ENCODE measurements at regions not wholly inside any gene's neighbourhood (a gene's known extent, or its start where the extent isn't known, plus 50 kb on each side); places are given as distances from the start of the nearest gene placed in this dataset.

- no peak for DNase-seq (ENCODE audit: low read depth, low spot score)
Measured at GRCh38 chr2:121159291-121160071, 125.5 kb downstream of the TFCP2L1 start.

DNA sequence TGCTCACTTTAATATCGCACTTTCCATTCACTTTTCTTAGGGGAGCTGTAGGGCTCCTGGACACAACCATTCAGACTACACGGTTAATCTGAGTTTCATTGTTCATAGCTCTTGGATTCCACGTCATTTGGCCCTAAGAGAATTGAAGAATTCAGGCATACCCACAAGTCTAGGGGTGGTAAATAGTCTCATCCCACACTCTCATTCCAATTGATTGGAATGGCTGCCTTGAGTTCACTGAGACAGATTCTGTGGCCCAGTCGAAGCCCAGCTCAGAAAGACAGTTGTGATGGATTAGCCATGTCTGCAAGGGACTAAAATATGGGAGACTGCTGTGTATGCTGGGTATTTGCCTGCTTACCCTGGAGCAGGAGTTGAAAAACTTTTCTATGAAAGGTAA, 124.6 kb downstream of the TFCP2L1 start:
- DNase-seq (ENCODE audit: low read depth, low spot score): no peak

DNA sequence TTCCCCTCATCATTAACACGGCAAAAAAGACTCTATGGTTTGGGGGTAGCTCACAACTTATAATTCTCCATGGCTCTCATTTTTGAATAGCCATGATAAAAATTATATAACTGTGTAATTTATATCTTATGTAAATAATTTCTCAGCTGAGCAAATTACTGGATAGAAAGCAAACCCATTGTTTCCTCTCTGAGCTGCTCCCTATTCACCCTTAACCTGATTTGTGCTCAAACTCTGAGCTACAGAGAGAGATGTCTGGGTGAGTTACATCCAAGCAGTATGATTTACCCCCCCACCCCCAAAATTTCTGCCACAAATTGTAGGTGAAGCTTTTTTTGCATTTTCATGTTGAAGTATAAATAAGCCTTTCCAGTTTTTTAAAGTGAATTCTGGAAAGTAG, 123.7 kb downstream of the TFCP2L1 start:
- no peak for DNase-seq (ENCODE audit: low read depth, low spot score)

DNA sequence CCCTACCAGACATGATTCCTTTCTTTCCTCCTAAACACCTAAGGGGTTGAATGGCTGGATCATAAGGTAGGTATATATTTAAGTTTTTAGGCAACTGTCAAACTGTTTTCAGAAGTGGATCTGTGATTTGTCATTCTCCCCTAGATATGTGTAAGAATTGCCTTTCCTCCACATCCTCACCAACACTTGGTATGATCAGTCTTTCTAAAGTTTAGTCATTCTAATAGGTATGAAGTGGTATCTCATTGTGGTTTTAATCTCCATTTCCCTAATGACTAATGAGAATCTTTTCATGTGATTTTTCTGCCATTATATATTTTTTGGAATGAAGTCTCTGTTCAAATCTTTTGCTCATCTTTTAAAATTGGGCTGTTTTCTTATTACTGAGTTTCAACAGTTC, 122.1 kb downstream of the TFCP2L1 start:
- DNase-seq (ENCODE audit: low read depth, low spot score): no peak

GRCh38 chr2:121164042-121164441, 121.0 kb downstream of the TFCP2L1 start:
- no peak for DNase-seq (ENCODE audit: low read depth, low spot score)

DNA sequence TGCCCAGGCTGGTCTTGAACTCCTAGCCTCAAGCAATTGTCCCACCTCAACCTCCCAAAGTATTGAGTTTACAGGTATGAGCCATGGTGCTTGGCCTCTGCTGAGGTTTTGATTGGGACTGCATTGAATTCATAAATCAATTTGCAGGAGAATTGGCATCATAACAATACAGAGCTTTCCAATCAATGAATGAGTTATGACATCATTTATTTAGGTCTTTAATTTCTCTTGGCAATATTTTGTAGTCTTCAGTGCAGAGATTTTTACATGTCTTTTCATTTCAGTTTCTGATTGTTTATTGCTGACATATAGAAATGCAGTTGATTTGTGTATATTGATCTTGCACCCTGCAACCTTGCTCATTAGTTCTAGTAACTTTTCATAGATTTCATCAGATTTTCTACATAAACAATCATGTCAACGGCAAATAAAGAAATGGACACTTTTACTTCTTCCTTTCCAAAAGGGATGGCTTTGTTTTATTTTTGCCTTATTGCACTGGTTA, 119.9 kb downstream of the TFCP2L1 start:
- no peak for DNase-seq (ENCODE audit: low read depth, low spot score)
